ENCODE measurements at regions not wholly inside any gene's neighbourhood (a gene's known extent, or its start where the extent isn't known, plus 50 kb on each side); places are given as distances from the start of the nearest gene placed in this dataset.

DNA sequence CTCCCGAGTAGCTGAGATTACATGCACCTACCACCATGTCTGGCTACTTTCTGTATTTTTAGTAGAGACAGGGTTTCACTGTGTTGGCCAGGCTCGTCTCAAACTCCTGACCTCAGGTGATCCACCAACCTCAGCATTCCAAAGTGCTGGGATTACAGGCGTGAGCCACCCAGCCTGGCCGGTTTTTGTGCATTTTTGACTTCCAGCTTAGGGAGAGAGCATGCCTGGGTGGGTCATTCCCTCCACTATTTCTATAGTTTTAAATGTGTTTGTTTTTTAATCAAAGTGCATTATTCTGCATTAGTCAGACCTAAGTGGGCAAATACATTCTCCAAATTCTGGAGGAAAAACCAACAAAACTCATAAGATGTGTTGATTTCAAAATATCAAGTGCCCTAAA, 207.4 kb upstream of the NRIP1 start:
- H3K27me3 ChIP-seq: no peaks in the 10 kb centered on the region
- no peak overlapping the region for H3K4me3 ChIP-seq
- DNase-seq (no peak), ATAC-seq (no peak)
- H3K36me3 ChIP-seq: no peaks in the 10 kb centered on the region
- WGBS, 2 donors: 87 to 91% methylated on average over 4 of the region's 4 CpGs
- TF ChIP-seq, protein P1, sequence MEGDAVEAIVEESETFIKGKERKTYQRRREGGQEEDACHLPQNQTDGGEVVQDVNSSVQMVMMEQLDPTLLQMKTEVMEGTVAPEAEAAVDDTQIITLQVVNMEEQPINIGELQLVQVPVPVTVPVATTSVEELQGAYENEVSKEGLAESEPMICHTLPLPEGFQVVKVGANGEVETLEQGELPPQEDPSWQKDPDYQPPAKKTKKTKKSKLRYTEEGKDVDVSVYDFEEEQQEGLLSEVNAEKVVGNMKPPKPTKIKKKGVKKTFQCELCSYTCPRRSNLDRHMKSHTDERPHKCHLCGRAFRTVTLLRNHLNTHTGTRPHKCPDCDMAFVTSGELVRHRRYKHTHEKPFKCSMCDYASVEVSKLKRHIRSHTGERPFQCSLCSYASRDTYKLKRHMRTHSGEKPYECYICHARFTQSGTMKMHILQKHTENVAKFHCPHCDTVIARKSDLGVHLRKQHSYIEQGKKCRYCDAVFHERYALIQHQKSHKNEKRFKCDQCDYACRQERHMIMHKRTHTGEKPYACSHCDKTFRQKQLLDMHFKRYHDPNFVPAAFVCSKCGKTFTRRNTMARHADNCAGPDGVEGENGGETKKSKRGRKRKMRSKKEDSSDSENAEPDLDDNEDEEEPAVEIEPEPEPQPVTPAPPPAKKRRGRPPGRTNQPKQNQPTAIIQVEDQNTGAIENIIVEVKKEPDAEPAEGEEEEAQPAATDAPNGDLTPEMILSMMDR (IDR thresholded peaks at IDR 0.05): no peak
- no peak overlapping the region for H3K27ac ChIP-seq
- intact Hi-C loops (cut with DNase I): no loop called here
- no peaks in the 10 kb centered on the region for H3K9me3 ChIP-seq
- H3K4me1 ChIP-seq: no peaks in the 10 kb centered on the region

DNA sequence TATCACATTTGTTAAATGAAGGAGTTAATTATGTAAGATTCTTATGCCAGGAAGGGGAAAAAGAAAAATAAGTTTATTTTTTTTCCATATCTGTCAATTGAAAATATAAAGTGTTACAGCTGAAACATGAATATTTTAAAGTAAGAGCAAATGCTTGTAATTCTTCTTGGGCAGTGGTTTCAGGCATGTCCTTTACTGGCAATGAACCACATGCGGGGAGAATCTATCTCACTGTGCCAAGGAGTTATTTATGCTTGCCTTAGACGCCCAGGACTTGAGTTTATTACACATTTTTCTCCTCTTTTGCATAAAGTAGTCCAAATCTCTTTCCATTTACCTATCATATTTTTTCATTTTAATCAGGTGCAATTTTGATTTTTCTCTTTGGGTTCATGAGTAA, 207.8 kb upstream of the NRIP1 start:
- DNase-seq: no peak
- Histone ChIP-seq H3K4me1 (no peaks in the 10 kb centered on the region), H3K27ac (no peak overlapping the region), H3K9me3 (no peaks in the 10 kb centered on the region), H3K36me3 (no peaks in the 10 kb centered on the region), H3K27me3 (no peaks in the 10 kb centered on the region), H3K4me3 (no peak overlapping the region)
- ATAC-seq: no peak
- TF ChIP-seq, protein P1 (IDR thresholded peaks at IDR 0.05): no peak
- intact Hi-C loops (cut with DNase I): no loop called here
- WGBS, 2 donors: 35 to 45% methylated on average over 2 of the region's 2 CpGs

DNA sequence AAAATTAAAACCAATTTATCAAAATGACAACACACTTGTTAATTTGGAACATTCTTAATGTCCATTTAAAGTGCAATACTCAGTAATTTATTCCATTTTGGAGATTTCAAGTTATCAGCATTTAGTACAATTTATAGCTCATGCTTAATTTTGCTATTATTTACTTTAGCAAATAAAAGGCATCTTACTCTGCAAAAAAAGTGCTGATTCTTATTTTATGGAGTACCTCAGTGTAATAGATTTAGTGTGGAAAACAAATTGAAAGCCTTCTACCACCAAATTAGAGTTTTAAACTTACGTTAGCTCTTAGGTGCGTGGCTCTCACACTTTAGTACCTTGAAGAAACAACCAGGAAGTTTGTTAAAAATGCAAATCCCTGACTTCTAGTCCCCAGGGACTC, 208.4 kb upstream of the NRIP1 start:
- no peak overlapping the region for H3K27ac ChIP-seq
- H3K27me3 ChIP-seq: no peaks in the 10 kb centered on the region
- TF ChIP-seq, protein P1 (IDR thresholded peaks at IDR 0.05): no peak
- 96 to 100% methylated on average over 2 of the region's 2 CpGs for WGBS, 2 donors
- ATAC-seq (no peak), DNase-seq (no peak)
- H3K9me3 ChIP-seq: no peaks in the 10 kb centered on the region
- intact Hi-C loops (cut with DNase I): no loop called here
- H3K4me1 ChIP-seq: no peaks in the 10 kb centered on the region
- H3K4me3 ChIP-seq: no peak overlapping the region
- no peaks in the 10 kb centered on the region for H3K36me3 ChIP-seq

DNA sequence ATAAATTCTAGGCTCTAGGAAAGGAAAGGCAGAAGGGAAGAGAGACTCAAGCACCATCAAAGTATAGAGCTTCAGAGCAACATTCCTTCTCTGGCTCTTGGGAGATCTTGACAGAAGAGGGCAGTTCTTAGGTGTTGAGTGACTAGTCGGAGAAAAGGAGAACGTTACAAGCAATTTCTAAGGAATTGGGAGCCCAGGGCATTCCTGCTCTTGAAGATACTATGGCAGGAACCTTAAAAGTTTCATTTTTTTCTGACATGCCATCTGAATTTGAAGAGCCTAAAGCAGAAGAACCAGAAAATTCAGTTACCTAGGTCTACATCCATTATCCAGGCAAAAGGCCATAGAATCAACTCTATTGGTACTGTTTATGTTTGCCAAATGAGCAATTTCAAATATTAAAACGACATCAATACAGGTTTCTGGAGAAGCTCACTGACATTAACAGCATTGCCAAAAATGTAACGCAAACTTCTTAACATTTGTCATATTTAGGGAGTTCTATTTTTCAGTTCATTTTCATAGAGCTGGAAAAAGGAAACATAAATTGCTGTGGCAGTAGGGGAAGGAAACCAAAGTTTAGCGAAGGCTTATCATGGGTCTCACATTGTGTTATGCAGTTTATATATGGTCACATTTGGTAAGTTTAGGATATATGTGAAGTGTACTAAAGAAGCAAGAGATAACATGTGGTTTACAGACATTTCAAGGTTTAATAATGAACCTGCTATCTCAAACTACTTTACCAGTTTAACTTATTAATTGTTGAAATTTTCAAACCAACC, 210.1 kb upstream of the NRIP1 start:
- no peaks in the 10 kb centered on the region for H3K9me3 ChIP-seq
- H3K27ac ChIP-seq: no peak overlapping the region
- H3K4me3 ChIP-seq: no peak overlapping the region
- DNase-seq: no peak
- no peaks in the 10 kb centered on the region for H3K36me3 ChIP-seq
- H3K27me3 ChIP-seq: no peaks in the 10 kb centered on the region
- TF ChIP-seq, protein P1 (IDR thresholded peaks at IDR 0.05): no peak
- no peaks in the 10 kb centered on the region for H3K4me1 ChIP-seq
- 83 to 89% methylated on average over 5 of the region's 5 CpGs for WGBS, 2 donors
- intact Hi-C loops (cut with DNase I): no loop called here
- ATAC-seq: no peak
